Hepatocyte (in vitro differentiated cells): ENCODE measurements at regions not wholly inside any gene's neighbourhood (a gene's known extent, or its start where the extent isn't known, plus 50 kb on each side); places are given as distances from the start of the nearest gene placed in this dataset.

ENCODE experiments used
- DNase-seq: peaks from one replicate; pipeline ENCODE4 v3.0.0-alpha.2; 2016; ENCODE audit warnings: low spot score
- H2AFZ ChIP-seq: fragments of 200-600 bp; sonication (generic); 2 replicates; pipeline ENCODE4 v1.6.0; 2016; ENCODE audit warnings: antibody characterized with exemption, mild to moderate bottlenecking
- H3K27ac ChIP-seq: fragments of 200-600 bp; sonication (generic); 2 replicates; pipeline ENCODE4 v1.5.1; 2016; ENCODE audit warnings: mild to moderate bottlenecking
- H3K27me3 ChIP-seq: fragments of 200-600 bp; sonication (generic); 2 replicates; pipeline ENCODE4 v1.6.1; 2016
- H3K36me3 ChIP-seq: fragments of 200-600 bp; sonication (generic); replicated peaks from 2 replicates; pipeline ENCODE4 v1.5.1; 2016; ENCODE audit warnings: low read depth; ENCODE audit not compliant: insufficient read depth
- H3K4me1 ChIP-seq: fragments of 200-600 bp; sonication (generic); 2 replicates; pipeline ENCODE4 v1.5.1; 2016; ENCODE audit warnings: mild to moderate bottlenecking, moderate library complexity; ENCODE audit not compliant: insufficient read depth
- H3K4me2 ChIP-seq: fragments of 200-600 bp; sonication (generic); 2 replicates; pipeline ENCODE4 v1.6.0; 2016
- H3K4me3 ChIP-seq: fragments of 200-600 bp; sonication (generic); 2 replicates; pipeline ENCODE4 v1.5.1; 2016; ENCODE audit warnings: mild to moderate bottlenecking
- H3K79me2 ChIP-seq: fragments of 200-600 bp; sonication (generic); 2 replicates; pipeline ENCODE4 v1.6.0; 2017; ENCODE audit warnings: mild to moderate bottlenecking
- H3K9me2 ChIP-seq: fragments of 200-600 bp; sonication (generic); replicated peaks from 2 replicates; pipeline ENCODE4 v1.6.0; 2017; ENCODE audit warnings: mild to moderate bottlenecking; ENCODE audit not compliant: insufficient read depth
- H3K9me3 ChIP-seq: fragments of 200-600 bp; sonication (generic); 2 replicates; pipeline ENCODE4 v1.5.1; 2016; ENCODE audit warnings: low read depth, mild to moderate bottlenecking
- H4K20me1 ChIP-seq: fragments of 200-600 bp; sonication (generic); 2 replicates; pipeline ENCODE4 v1.6.0; 2016; ENCODE audit warnings: mild to moderate bottlenecking; ENCODE audit not compliant: insufficient read depth, poor library complexity, severe bottlenecking
- CTCF ChIP-seq: fragments of 200-600 bp; sonication (generic); IDR thresholded peaks from 2 replicates; pipeline ENCODE4 v1.5.1; 2016; ENCODE audit warnings: antibody characterized with exemption, mild to moderate bottlenecking; ENCODE audit not compliant: poor library complexity
- EZH2 ChIP-seq: fragments of 200-600 bp; sonication (generic); IDR thresholded peaks from 2 replicates; pipeline ENCODE4 v1.6.1; 2016; ENCODE audit warnings: antibody characterized with exemption, mild to moderate bottlenecking, borderline replicate concordance
- EZH2phosphoT487 ChIP-seq: fragments of 200-600 bp; sonication (generic); IDR thresholded peaks from one replicate; pipeline ENCODE4 v1.6.1; 2018; ENCODE audit warnings: antibody characterized with exemption, mild to moderate bottlenecking, low read depth, moderate library complexity; ENCODE audit not compliant: unreplicated experiment, severe bottlenecking
- WGBS: methylation state at CpG from one replicate; pipeline ENCODE4 v1.1.6; 2016; ENCODE audit warnings: low lambda C conversion rate; ENCODE audit errors: missing lambda C conversion rate; 5-methylcytosine and 5-hydroxymethylcytosine counted together

GRCh38 chr18:41231681-41232080 is 723.4 kb upstream of the PIK3C3 start:
- TF ChIP-seq CTCF (no peak), EZH2phosphoT487 (no peak), EZH2 (no peak)

GRCh38 chr18:41227993-41228392 is 727.0 kb upstream of the PIK3C3 start:
- Histone ChIP-seq H3K79me2 (no peaks in the 10 kb centered on the region), H3K9me3 (no peaks in the 10 kb centered on the region), H3K4me2 (no peak overlapping the region), H3K4me1 (no peaks in the 10 kb centered on the region), H3K36me3 (no peaks in the 10 kb centered on the region), H4K20me1 (no peaks in the 10 kb centered on the region), H2AFZ (no peak overlapping the region), H3K27me3 (no peaks in the 10 kb centered on the region), H3K9me2 (no peaks in the 10 kb centered on the region), H3K4me3 (no peak overlapping the region), H3K27ac (no peak overlapping the region)
- no peak for DNase-seq
- WGBS, result 84% methylated on average over 1 of the region's 1 CpG
- TF ChIP-seq EZH2phosphoT487 (no peak), EZH2 (no peak), CTCF (no peak)

More at GRCh38 chr18:41231681-41232080, 723.4 kb upstream of the PIK3C3 start:
- Histone ChIP-seq H3K9me3 (no peaks in the 10 kb centered on the region), H3K4me3 (no peak overlapping the region), H3K4me1 (no peaks in the 10 kb centered on the region), H3K27ac (no peak overlapping the region), H3K27me3 (no peaks in the 10 kb centered on the region), H3K9me2 (no peaks in the 10 kb centered on the region), H3K4me2 (no peak overlapping the region), H3K79me2 (no peaks in the 10 kb centered on the region), H3K36me3 (no peaks in the 10 kb centered on the region), H4K20me1 (no peaks in the 10 kb centered on the region), H2AFZ (no peak overlapping the region)
- WGBS, result 89% methylated on average over 3 of the region's 3 CpGs
- DNase-seq, result no peak

- Histone ChIP-seq H3K36me3 (no peaks in the 10 kb centered on the region), H3K27me3 (no peaks in the 10 kb centered on the region), H3K4me1 (no peaks in the 10 kb centered on the region), H3K9me3 (no peaks in the 10 kb centered on the region), H3K4me2 (no peak overlapping the region), H3K27ac (no peak overlapping the region), H3K79me2 (no peaks in the 10 kb centered on the region), H4K20me1 (no peaks in the 10 kb centered on the region), H3K9me2 (no peaks in the 10 kb centered on the region), H3K4me3 (no peak overlapping the region), H2AFZ (no peak overlapping the region)
- no peak for DNase-seq
- WGBS, result 93% methylated on average over 4 of the region's 4 CpGs
- TF ChIP-seq EZH2phosphoT487 (no peak), EZH2 (no peak), CTCF (no peak)
Observed at GRCh38 chr18:41226911-41227310, 728.1 kb upstream of the PIK3C3 start.

GRCh38 chr18:41226186-41226585 is 728.8 kb upstream of the PIK3C3 start:
- H3K4me3 ChIP-seq, result no peak overlapping the region
- no peak for DNase-seq
- H3K9me2 ChIP-seq, result no peaks in the 10 kb centered on the region
- H3K79me2 ChIP-seq, result no peaks in the 10 kb centered on the region
- H3K4me2 ChIP-seq, result no peak overlapping the region
- no peak overlapping the region for H2AFZ ChIP-seq
- no peaks in the 10 kb centered on the region for H3K36me3 ChIP-seq
- WGBS, result 95% methylated on average over 1 of the region's 1 CpG
- no peaks in the 10 kb centered on the region for H3K27me3 ChIP-seq
- H4K20me1 ChIP-seq, result no peaks in the 10 kb centered on the region
- no peak for TF ChIP-seq CTCF
- TF ChIP-seq EZH2phosphoT487, result no peak
- no peak for TF ChIP-seq EZH2
- no peaks in the 10 kb centered on the region for H3K9me3 ChIP-seq
- no peak overlapping the region for H3K27ac ChIP-seq
- H3K4me1 ChIP-seq, result no peaks in the 10 kb centered on the region
